ENCODE measurements at regions not wholly inside any gene's neighbourhood (a gene's known extent, or its start where the extent isn't known, plus 50 kb on each side); places are given as distances from the start of the nearest gene placed in this dataset.

- TF ChIP-seq JUN (IDR thresholded peaks at IDR 0.05) (no peak), SMC3 (IDR thresholded peaks at IDR 0.05) (no peak), CHD2 (IDR thresholded peaks at IDR 0.05; ENCODE audit: low read length, partially characterized antibody) (no peak), EP300 (IDR thresholded peaks at IDR 0.05) (no peak), FOSB (CRISPR knock-in tag; IDR thresholded peaks at IDR 0.05) (no peak), RARB (CRISPR knock-in tag; IDR thresholded peaks at IDR 0.05) (no peak), EHF (CRISPR knock-in tag; IDR thresholded peaks at IDR 0.05) (no peak), CTCF (IDR thresholded peaks at IDR 0.05) (no peak), SREBF2 (IDR thresholded peaks at IDR 0.05) (no peak)
These were observed 333.4 kb upstream of the TEX13C start for GRCh38 chrX:124986284-124986683.

Data from A549 (cell line).